IPS-20b (cell line): ENCODE measurements at regions not wholly inside any gene's neighbourhood (a gene's known extent, or its start where the extent isn't known, plus 50 kb on each side); places are given as distances from the start of the nearest gene placed in this dataset.
"Not testable (repeated sequence)": the region's sequence is repeated elsewhere in the genome, so short reads cannot be mapped to it uniquely, and the experiment has no call there.

Source experiments
- H3K27ac ChIP-seq: one replicate; pipeline ENCODE4 v1.5.1; 2013; ENCODE audit warnings: low read length
- H3K27me3 ChIP-seq: 2 replicates; pipeline ENCODE4 v1.6.1; 2013; ENCODE audit warnings: mild to moderate bottlenecking, low read length, inconsistent platforms; ENCODE audit not compliant: insufficient read depth
- H3K36me3 ChIP-seq: 2 replicates; pipeline ENCODE4 v1.6.1; 2013; ENCODE audit warnings: low read depth, mild to moderate bottlenecking, inconsistent platforms, low read length, moderate library complexity; ENCODE audit not compliant: insufficient read depth
- H3K4me1 ChIP-seq: 2 replicates; pipeline ENCODE4 v1.6.1; 2013; ENCODE audit warnings: mild to moderate bottlenecking, control low read depth, inconsistent platforms, low read length, moderate library complexity; ENCODE audit not compliant: insufficient read depth
- H3K4me3 ChIP-seq: 2 replicates; pipeline ENCODE4 v1.5.1; 2013; ENCODE audit warnings: mild to moderate bottlenecking, low read length, inconsistent platforms
- H3K9ac ChIP-seq: 2 replicates; pipeline ENCODE4 v1.6.1; 2013; ENCODE audit warnings: low read depth, mild to moderate bottlenecking, inconsistent platforms, low read length, moderate library complexity
- H3K9me3 ChIP-seq: 2 replicates; pipeline ENCODE4 v1.6.1; 2013; ENCODE audit warnings: mild to moderate bottlenecking, low read depth, low read length, inconsistent platforms; ENCODE audit not compliant: insufficient read depth

GRCh38 chr7:142583446-142583845 lies 165.8 kb upstream of the PRSS1 start:
- Histone ChIP-seq H3K9ac (no peak overlapping the region), H3K9me3 (no peaks in the 10 kb centered on the region), H3K36me3 (no peaks in the 10 kb centered on the region), H3K4me3 (peak overlapping the region; percentile 14; the same call in 1 of the 2 replicates), H3K27ac (no peak overlapping the region), H3K27me3 (no peaks in the 10 kb centered on the region), H3K4me1 (peaks cover 8% of the 10 kb centered on the region)

DNA sequence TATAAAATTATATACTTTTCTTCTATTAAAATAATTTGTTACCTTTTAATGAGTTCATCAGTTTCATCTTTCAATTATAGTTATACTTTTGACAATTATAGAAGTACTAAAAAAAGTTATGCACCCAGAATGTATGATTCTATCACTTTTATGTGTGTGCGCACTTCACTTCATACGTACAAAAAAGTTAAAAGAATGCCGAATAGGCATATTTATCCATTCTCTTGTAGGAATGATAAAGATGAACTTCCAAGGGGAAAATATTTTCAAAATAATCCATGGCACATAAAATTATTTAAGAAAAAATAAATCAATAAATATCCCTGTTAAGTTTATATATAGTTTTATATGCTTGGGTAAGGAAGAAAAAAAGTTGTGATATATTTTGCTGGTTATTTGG lies 166.9 kb upstream of the PRSS1 start:
- Histone ChIP-seq H3K4me1 (peaks cover 8% of the 10 kb centered on the region), H3K36me3 (no peaks in the 10 kb centered on the region), H3K27me3 (no peaks in the 10 kb centered on the region), H3K4me3 (no peak overlapping the region), H3K9ac (no peak overlapping the region), H3K9me3 (no peaks in the 10 kb centered on the region), H3K27ac (no peak overlapping the region)

DNA sequence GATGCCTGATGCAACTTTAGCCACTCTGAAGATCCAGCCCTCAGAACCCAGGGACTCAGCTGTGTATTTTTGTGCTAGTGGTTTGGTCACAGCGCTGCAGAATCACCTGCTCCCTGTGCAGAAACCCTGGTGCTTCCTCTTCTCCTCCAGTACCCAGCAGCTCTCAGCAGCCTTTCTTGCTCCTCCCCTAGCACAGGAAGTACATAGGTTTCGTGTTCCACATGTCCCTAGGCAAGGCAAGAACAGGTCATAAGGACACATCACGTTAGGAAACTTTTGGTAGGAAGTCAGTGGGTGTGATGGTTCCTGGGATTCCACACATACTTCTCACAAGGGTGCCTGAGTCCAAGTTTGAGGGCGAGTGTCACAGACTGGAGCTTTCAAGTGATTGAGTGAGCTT lies 167.9 kb upstream of the PRSS1 start:
- Histone ChIP-seq H3K4me1 (peaks cover 8% of the 10 kb centered on the region), H3K4me3 (no peak overlapping the region), H3K36me3 (no peaks in the 10 kb centered on the region), H3K27me3 (no peaks in the 10 kb centered on the region), H3K27ac (no peak overlapping the region), H3K9ac (no peak overlapping the region), H3K9me3 (no peaks in the 10 kb centered on the region)

DNA sequence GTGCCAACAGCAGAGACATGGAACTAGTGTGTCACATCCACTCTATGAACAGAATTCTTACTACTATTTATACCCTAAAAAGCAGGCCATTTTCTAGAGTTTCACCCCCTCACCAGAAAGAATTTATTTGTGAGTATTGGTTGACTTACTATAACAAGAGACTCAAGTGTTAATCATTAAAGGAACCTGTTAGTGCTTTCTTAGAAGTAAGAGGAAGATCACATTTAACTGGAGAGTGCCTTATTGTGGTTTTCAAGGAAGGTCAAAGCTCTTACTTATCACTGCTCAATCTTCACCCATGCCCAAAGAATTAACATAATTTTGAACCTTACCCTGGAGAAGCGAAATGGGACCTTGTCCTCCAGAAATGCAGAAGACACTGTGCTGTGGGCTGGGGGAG lies 169.3 kb upstream of the PRSS1 start:
- Histone ChIP-seq H3K4me1 (peaks cover 8% of the 10 kb centered on the region), H3K27me3 (no peaks in the 10 kb centered on the region), H3K9me3 (no peaks in the 10 kb centered on the region), H3K4me3 (no peak overlapping the region), H3K9ac (no peak overlapping the region), H3K36me3 (no peaks in the 10 kb centered on the region), H3K27ac (no peak overlapping the region)

DNA sequence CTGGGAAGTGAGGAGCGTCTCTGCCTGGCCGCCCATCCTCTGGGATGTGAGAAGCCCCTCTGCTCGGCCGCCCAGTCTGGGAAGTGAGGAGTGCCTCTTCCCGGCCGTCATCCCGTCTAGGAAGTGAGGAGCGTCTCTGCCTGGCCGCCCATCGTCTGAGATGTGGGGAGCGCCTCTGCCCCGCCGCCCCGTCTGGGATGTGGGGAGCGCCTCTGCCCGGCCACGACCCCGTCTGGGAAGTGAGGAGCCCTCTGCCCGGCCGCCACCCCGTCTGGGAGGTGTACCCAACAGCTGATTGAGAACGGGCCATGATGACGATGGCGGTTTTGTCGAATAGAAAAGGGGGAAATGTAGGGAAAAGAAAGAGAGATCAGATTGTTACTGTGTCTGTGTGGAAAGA lies 173.9 kb upstream of the PRSS1 start:
- H3K27ac ChIP-seq, H3K4me1 ChIP-seq, H3K9ac ChIP-seq, H3K9me3 ChIP-seq, H3K36me3 ChIP-seq, H3K27me3 ChIP-seq, H3K4me3 ChIP-seq: not testable (repeated sequence)

DNA sequence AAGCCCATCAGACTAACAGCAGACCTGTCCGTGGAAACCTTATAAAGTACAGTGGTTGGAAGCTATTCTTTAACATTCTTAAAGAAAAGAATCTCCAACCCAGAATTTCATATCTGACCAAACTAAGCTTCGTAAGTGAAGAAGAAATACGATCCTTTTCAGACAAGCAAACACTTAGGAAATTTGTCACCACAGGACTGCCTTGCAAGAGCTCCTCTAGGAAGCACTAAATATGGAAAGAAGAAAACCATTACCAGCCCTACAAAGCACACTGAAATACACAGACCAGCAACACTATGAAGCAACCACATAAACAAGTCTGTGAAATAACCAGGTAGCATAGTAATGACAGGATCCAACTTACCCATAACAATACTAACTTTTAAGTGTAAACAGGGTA lies 177.7 kb upstream of the PRSS1 start:
- Histone ChIP-seq H3K9me3 (no peaks in the 10 kb centered on the region), H3K27ac (no peak overlapping the region), H3K4me3 (no peak overlapping the region), H3K4me1 (no peaks in the 10 kb centered on the region), H3K27me3 (no peaks in the 10 kb centered on the region), H3K36me3 (no peaks in the 10 kb centered on the region), H3K9ac (no peak overlapping the region)

GRCh38 chr7:142569851-142570250 lies 179.4 kb upstream of the PRSS1 start:
- Histone ChIP-seq H3K9ac (no peak overlapping the region), H3K27ac (no peak overlapping the region), H3K27me3 (no peaks in the 10 kb centered on the region), H3K36me3 (no peaks in the 10 kb centered on the region), H3K4me1 (no peaks in the 10 kb centered on the region), H3K4me3 (no peak overlapping the region), H3K9me3 (no peaks in the 10 kb centered on the region)

- Histone ChIP-seq H3K9ac (no peak overlapping the region), H3K36me3 (no peaks in the 10 kb centered on the region), H3K9me3 (no peaks in the 10 kb centered on the region), H3K27ac (no peak overlapping the region), H3K27me3 (no peaks in the 10 kb centered on the region), H3K4me3 (no peak overlapping the region), H3K4me1 (no peaks in the 10 kb centered on the region)
Observed at GRCh38 chr7:142568435-142569097, 180.7 kb upstream of the PRSS1 start.

GRCh38 chr7:142567201-142568075 lies 181.8 kb upstream of the PRSS1 start:
- H3K9me3 ChIP-seq, result no peaks in the 10 kb centered on the region
- H3K27me3 ChIP-seq, result no peaks in the 10 kb centered on the region
- no peak overlapping the region for H3K4me3 ChIP-seq

GRCh38 chr7:142566271-142566670 lies 183.0 kb upstream of the PRSS1 start:
- Histone ChIP-seq H3K9me3 (no peaks in the 10 kb centered on the region), H3K27me3 (no peaks in the 10 kb centered on the region), H3K4me3 (no peak overlapping the region), H3K36me3 (no peaks in the 10 kb centered on the region), H3K4me1 (no peaks in the 10 kb centered on the region), H3K9ac (no peak overlapping the region), H3K27ac (no peak overlapping the region)

More at GRCh38 chr7:142567201-142568075, 181.8 kb upstream of the PRSS1 start:
- no peaks in the 10 kb centered on the region for H3K36me3 ChIP-seq
- H3K9ac ChIP-seq, result no peak overlapping the region
- no peaks in the 10 kb centered on the region for H3K4me1 ChIP-seq
- H3K27ac ChIP-seq, result no peak overlapping the region

DNA sequence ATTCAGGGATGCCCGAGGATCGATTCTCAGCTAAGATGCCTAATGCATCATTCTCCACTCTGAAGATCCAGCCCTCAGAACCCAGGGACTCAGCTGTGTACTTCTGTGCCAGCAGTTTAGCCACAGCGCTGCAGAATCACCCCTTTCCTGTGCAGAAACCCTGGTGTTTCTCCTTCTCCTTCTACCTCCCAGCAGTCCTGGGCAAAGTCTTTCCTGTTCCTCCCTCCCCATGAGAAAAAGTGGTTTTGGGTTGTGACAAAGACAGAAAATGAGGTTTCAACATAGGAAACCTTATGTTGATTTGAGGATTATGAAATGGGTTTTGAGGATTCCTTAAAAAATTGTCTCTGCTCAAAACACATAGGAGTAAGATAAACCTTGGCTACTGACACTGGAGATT lies 185.1 kb upstream of the PRSS1 start:
- not testable (repeated sequence) for H3K27me3 ChIP-seq, H3K4me3 ChIP-seq, H3K9me3 ChIP-seq, H3K9ac ChIP-seq, H3K4me1 ChIP-seq, H3K36me3 ChIP-seq, H3K27ac ChIP-seq

DNA sequence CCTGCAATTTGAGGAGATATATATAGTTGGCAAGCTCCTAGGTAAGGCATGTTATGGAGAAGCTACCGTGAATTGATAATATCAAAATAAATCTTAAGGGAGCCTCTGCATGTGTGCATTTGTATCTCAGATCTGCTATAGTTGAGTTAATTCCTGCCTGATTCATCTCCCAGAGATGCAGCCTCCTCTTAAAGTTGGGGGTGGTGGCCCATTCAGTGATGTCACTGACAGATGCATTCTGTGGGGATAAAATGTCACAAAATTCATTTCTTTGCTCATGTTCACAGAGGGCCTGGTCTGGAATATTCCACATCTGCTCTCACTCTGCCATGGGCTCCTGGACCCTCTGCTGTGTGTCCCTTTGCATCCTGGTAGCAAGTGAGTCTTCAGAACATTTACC lies 185.8 kb upstream of the PRSS1 start:
- Histone ChIP-seq H3K4me1 (no peaks in the 10 kb centered on the region), H3K9me3 (no peaks in the 10 kb centered on the region), H3K27me3 (no peaks in the 10 kb centered on the region), H3K27ac (no peak overlapping the region), H3K36me3 (no peaks in the 10 kb centered on the region), H3K9ac (no peak overlapping the region), H3K4me3 (no peak overlapping the region)
